Fibroblast of villous mesenchyme (primary cell): ENCODE measurements at regions not wholly inside any gene's neighbourhood (a gene's known extent, or its start where the extent isn't known, plus 50 kb on each side); places are given as distances from the start of the nearest gene placed in this dataset.
"Not testable (repeated sequence)": the region's sequence is repeated elsewhere in the genome, so short reads cannot be mapped to it uniquely, and the experiment has no call there.

Experiments
- DNase-seq: peaks from one replicate; pipeline ENCODE4 v3.0.0-alpha.2; 2010; ENCODE audit warnings: low read depth
- H3K4me3 ChIP-seq: 2 replicates; pipeline ENCODE4 v1.5.1; 2011; ENCODE audit warnings: low read depth, mild to moderate bottlenecking, low read length
- CTCF ChIP-seq: IDR thresholded peaks from 2 replicates; pipeline ENCODE4 v1.5.1; 2012; ENCODE audit warnings: low read depth, mild to moderate bottlenecking, low read length; ENCODE audit not compliant: insufficient read depth

- DNase-seq, result no peak
- H3K4me3 ChIP-seq, result no peak overlapping the region
- TF ChIP-seq CTCF, result no peak
These were observed 105.3 kb upstream of the RNU6-1 start for GRCh38 chr15:67945131-67945530.

GRCh38 chr15:67945951-67946700, 106.3 kb upstream of the RNU6-1 start:
- DNase-seq, result peak; percentile 31
- H3K4me3 ChIP-seq, result no peak overlapping the region
- TF ChIP-seq CTCF, result no peak

GRCh38 chr15:67946701-67947100, 106.9 kb upstream of the RNU6-1 start:
- no peak for TF ChIP-seq CTCF
- no peak overlapping the region for H3K4me3 ChIP-seq
- no peak for DNase-seq

- no peak for TF ChIP-seq CTCF
- H3K4me3 ChIP-seq, result no peak overlapping the region
- no peak for DNase-seq
These were observed 106.7 kb upstream of the PIAS1 start for GRCh38 chr15:67947254-67948039.

GRCh38 chr15:67948215-67948614, 105.9 kb upstream of the PIAS1 start:
- H3K4me3 ChIP-seq, result no peak overlapping the region
- DNase-seq, result no peak
- TF ChIP-seq CTCF, result no peak

GRCh38 chr15:67951187-67951586, 102.9 kb upstream of the PIAS1 start:
- DNase-seq, H3K4me3 ChIP-seq: not testable (repeated sequence)

GRCh38 chr15:67953299-67953698, 100.8 kb upstream of the PIAS1 start:
- DNase-seq, result no peak
- no peak overlapping the region for H3K4me3 ChIP-seq
- TF ChIP-seq CTCF, result no peak
